ENCODE measurements at regions not wholly inside any gene's neighbourhood (a gene's known extent, or its start where the extent isn't known, plus 50 kb on each side); places are given as distances from the start of the nearest gene placed in this dataset.

DNA sequence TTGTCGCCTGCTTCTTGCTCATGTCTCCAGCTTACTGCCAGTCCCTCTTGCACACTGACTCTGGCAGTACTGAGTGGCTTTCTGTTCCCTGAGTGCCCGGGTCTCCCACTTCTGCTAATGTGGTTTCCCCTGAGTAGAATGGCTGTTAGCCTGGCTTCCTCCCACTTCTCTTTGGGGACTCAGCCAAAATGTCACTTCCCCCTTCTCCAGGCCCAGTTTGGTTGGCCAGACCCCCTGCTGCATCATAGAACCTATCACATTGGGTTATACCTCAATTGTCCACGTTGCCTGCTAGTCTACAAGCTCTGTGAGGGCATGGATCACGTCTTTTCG lies 304.4 kb downstream of the HS3ST3B1 start:
- no peaks in the 10 kb centered on the region for H3K36me3 ChIP-seq
- H3K27ac Mint-ChIP-seq = no peak overlapping the region
- no peaks in the 10 kb centered on the region for H3K4me1 Mint-ChIP-seq
- H3F3A ChIP-seq (ENCODE audit: low read depth) = no peaks in the 10 kb centered on the region
- H3K4me3 Mint-ChIP-seq = no peak overlapping the region
- no peak overlapping the region for H3K27ac ChIP-seq
- no peaks in the 10 kb centered on the region for H3K36me3 Mint-ChIP-seq
- no peak overlapping the region for H3K4me2 ChIP-seq
- H3K4me3 ChIP-seq = no peak overlapping the region
- no peaks in the 10 kb centered on the region for H3K4me1 ChIP-seq
- TF ChIP-seq, protein P1, sequence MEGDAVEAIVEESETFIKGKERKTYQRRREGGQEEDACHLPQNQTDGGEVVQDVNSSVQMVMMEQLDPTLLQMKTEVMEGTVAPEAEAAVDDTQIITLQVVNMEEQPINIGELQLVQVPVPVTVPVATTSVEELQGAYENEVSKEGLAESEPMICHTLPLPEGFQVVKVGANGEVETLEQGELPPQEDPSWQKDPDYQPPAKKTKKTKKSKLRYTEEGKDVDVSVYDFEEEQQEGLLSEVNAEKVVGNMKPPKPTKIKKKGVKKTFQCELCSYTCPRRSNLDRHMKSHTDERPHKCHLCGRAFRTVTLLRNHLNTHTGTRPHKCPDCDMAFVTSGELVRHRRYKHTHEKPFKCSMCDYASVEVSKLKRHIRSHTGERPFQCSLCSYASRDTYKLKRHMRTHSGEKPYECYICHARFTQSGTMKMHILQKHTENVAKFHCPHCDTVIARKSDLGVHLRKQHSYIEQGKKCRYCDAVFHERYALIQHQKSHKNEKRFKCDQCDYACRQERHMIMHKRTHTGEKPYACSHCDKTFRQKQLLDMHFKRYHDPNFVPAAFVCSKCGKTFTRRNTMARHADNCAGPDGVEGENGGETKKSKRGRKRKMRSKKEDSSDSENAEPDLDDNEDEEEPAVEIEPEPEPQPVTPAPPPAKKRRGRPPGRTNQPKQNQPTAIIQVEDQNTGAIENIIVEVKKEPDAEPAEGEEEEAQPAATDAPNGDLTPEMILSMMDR (IDR thresholded peaks at IDR 0.05) = no peak
- TF ChIP-seq EZH2 (IDR thresholded peaks at IDR 0.05) (no peak), EZH2phosphoT487 (IDR thresholded peaks at IDR 0.05) (no peak)
- H3K9me3 Mint-ChIP-seq = peaks cover 14% of the 10 kb centered on the region
- H3K27me3 ChIP-seq = no peaks in the 10 kb centered on the region
- H3K9me3 ChIP-seq (ENCODE audit: low read depth) = no peaks in the 10 kb centered on the region
- H3K27me3 Mint-ChIP-seq (ENCODE audit: insufficient read depth, low read depth) = peaks cover 3% of the 10 kb centered on the region
- no peaks in the 10 kb centered on the region for H4K20me1 ChIP-seq (ENCODE audit: low read depth)
- no peak overlapping the region for H3K9ac ChIP-seq
- no peak for DNase-seq (ENCODE audit: low spot score)
- no peaks in the 10 kb centered on the region for H3K79me2 ChIP-seq (ENCODE audit: low read depth)
- peak overlapping the region; percentile 72 for H2AFZ ChIP-seq (replicated peaks)

DNA sequence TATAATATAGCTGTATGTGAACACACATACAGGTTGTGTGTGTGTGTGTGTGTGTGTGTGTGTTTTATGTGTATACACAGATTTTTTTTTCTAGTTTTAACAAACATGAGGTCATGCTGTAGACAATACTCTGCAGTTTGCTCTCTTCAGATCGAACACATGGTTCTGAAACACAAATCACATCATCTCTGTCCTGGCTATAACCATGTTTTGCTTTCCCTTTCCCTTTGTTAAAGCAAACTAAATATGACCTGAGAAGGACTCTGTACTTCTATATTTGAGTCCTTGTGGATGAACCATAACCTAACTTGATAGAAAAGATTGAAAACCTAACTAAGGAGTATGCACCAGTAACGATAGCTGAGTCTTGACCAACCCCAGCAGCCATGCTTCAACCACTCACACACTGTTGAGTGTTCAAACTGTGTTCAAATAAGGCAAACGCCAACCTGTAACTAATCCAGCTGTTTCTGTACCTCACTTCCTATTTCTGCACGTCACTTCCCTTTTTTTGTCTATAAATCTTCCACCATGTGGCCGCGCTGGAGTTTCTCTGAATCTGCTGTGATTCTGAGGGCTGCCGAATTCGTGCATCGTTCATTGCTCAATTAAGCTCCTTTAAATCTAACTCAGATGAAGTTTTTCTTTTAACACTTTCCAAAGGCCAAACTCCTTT lies 303.8 kb downstream of the HS3ST3B1 start:
- DNase-seq (ENCODE audit: low spot score) = no peak
- Histone ChIP-seq H4K20me1 (ENCODE audit: low read depth) (no peaks in the 10 kb centered on the region), H3K9me3 (ENCODE audit: low read depth) (no peaks in the 10 kb centered on the region), H3K4me1 (no peaks in the 10 kb centered on the region), H2AFZ (replicated peaks) (peak overlapping the region; percentile 72), H3K4me3 (no peak overlapping the region), H3K27ac (no peak overlapping the region), H3K4me2 (no peak overlapping the region), H3K9ac (no peak overlapping the region), H3F3A (ENCODE audit: low read depth) (no peaks in the 10 kb centered on the region), H3K27me3 (no peaks in the 10 kb centered on the region), H3K36me3 (no peaks in the 10 kb centered on the region), H3K79me2 (ENCODE audit: low read depth) (no peaks in the 10 kb centered on the region)
- Mint-ChIP-seq H3K4me3 (no peak overlapping the region), H3K9me3 (peaks cover 14% of the 10 kb centered on the region), H3K4me1 (no peaks in the 10 kb centered on the region), H3K27ac (no peak overlapping the region), H3K27me3 (ENCODE audit: insufficient read depth, low read depth) (peaks cover 3% of the 10 kb centered on the region), H3K36me3 (no peaks in the 10 kb centered on the region)
- TF ChIP-seq EZH2 (IDR thresholded peaks at IDR 0.05) (no peak), EZH2phosphoT487 (IDR thresholded peaks at IDR 0.05) (no peak)
- TF ChIP-seq, protein P1 (IDR thresholded peaks at IDR 0.05) = no peak

DNA sequence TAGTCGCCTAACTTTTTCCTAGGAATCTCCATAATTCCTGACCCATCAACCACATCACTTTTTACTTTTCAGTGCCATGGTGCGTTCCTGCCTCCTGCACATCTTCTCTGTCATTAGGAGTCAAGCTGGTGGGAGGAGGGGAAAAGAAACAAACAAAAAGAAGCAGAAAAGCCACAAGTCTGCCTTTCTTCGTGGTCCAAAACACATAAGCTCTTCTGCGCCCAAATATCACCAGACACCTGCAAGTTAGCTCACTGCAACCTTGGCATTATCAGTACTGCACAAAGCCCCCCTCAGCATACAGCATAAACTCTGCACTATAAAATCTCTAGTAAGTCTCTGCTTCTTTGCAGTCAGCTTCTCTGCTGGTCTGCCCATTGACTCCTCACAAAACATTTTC lies 295.3 kb downstream of the HS3ST3B1 start:
- Mint-ChIP-seq H3K9me3 (peaks cover 7% of the 10 kb centered on the region), H3K4me3 (no peak overlapping the region), H3K4me1 (peaks cover 10% of the 10 kb centered on the region), H3K36me3 (no peaks in the 10 kb centered on the region), H3K27ac (no peak overlapping the region), H3K27me3 (ENCODE audit: insufficient read depth, low read depth) (peaks cover 4% of the 10 kb centered on the region)
- Histone ChIP-seq H3K27me3 (no peaks in the 10 kb centered on the region), H3K27ac (no peak overlapping the region), H3F3A (ENCODE audit: low read depth) (no peaks in the 10 kb centered on the region), H3K4me3 (no peak overlapping the region), H3K4me1 (peaks cover 8% of the 10 kb centered on the region), H4K20me1 (ENCODE audit: low read depth) (no peaks in the 10 kb centered on the region), H3K79me2 (ENCODE audit: low read depth) (no peaks in the 10 kb centered on the region), H3K4me2 (no peak overlapping the region), H3K9ac (no peak overlapping the region), H2AFZ (replicated peaks) (no peak overlapping the region), H3K36me3 (no peaks in the 10 kb centered on the region), H3K9me3 (ENCODE audit: low read depth) (no peaks in the 10 kb centered on the region)
- DNase-seq (ENCODE audit: low spot score) = no peak
- TF ChIP-seq EZH2phosphoT487 (IDR thresholded peaks at IDR 0.05) = no peak
- no peak for TF ChIP-seq EZH2 (IDR thresholded peaks at IDR 0.05)
- TF ChIP-seq, protein P1 (IDR thresholded peaks at IDR 0.05) = no peak
